GM21390 (cell line): ENCODE measurements at regions not wholly inside any gene's neighbourhood (a gene's known extent, or its start where the extent isn't known, plus 50 kb on each side); places are given as distances from the start of the nearest gene placed in this dataset.

Experiments used
- ATAC-seq: cut with Tn5 transposase; IDR thresholded peaks from one replicate; pipeline ENCODE4 v1.9.1; 2021; ENCODE audit not compliant: unreplicated experiment

DNA sequence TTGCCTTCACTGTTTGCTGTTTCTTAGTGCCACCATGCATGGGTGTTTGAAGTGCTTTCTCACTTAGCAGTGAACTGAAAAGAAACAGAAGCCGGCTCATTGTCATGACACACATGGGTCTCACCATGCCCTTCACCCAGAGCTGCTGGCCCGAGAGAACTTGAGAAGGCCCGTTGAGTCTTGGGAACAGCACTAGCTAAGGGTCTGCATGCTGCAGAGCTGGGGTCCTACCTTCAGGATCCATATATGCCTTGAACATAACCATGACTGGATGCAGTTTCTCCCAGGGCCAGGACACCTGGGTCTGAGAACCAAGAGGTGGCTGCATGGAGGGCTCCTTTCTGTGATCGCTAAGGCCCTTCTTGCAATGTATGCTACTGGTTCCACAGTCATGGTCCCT lies 245.5 kb upstream of the HS6ST1 start:
- ATAC-seq, result no peak

DNA sequence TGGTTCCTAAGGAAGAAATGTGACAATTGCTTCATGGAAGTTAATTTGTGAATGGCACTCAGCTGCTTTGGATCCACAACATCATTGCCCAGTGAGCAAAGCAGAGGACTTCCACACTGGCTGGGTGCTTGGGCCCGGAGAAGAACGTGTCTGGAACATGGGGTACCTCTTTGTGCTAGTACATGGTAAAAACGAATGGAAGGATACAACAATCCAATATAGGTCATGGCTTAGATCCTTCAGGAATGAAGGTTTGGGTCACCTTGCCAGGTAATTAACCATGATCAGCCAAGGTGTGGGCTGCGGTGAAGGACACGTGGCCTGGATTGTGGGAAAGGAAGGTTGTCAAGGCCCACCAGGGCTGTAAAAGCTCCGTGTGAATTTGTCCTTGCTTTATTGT lies 245.9 kb upstream of the HS6ST1 start:
- ATAC-seq, result no peak

DNA sequence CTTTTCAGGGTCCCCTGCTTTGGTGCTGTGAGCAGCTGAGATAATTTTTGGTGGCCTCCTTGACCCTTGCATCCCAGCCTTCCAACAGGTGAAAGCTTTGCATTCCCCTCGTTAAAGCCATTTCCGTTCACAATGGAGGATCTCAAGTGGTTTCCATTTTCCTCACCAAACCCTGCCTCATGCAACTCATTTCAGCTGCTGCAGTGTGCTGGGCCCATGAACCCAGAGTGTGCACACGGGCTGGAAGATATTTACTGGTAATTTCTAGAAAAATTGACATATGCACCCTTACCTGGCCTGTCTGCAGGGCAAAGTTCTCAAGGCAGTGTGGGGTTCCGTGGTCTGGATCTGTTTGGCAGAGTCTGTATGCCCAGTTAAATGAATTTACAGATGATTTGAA lies 246.8 kb upstream of the HS6ST1 start:
- ATAC-seq, result no peak

DNA sequence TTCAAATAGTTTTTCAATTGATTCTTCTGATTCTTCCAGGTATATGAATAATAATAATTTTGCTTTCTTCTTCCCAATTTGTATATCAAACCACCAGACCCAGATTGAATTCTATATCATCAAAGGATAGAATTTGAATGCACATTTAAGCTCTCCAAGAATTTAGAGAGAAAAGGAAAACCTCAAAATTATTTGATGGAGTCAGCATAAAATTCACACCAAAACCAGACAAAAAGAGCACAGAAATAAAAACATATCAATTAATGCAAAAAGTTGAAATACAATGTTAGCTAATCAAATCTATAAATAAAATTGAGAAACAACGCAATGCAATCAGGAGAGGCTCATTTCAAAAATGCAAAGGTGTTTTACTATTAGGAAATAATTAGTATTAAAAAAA lies 248.0 kb upstream of the HS6ST1 start:
- no peak for ATAC-seq

DNA sequence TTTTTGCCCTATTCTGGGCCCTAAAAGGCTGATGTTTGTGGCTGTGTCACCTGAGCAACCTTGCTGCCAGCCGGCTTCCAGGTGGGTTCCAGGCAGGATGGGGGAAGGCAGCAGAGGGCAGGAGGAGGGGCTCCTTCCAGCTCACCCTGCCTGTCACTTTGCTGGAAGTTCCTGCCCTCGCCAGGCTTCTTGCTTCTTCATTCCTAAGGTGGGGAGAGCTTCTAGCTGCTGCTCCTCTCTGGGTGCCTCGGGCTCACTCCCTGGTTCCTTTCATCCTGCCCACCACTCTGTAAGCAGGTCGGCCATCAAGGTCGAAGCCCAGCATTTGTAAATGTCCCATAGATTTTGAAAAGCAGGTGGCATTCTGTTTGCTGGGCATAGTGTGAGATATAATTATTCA lies 249.4 kb upstream of the HS6ST1 start:
- ATAC-seq, result no peak

DNA sequence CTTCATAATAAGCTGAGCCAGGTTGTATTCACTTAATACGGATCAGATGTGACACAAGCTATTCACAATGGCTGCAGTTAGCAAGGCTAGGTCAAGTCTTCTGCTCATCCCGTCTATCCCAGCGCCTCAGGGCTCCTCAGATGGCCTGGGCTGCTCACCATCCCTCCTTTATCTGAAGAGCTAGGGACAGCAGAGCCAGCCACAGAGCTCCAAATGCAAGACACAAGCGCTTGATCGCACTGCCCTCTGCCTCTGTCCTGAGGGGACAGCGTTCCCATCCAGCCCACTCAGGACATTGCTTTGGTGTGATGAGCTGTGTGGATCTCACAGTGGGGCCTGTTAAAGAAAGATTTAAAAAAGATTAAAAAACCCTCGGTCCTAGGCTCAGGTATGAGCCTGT lies 254.4 kb upstream of the HS6ST1 start:
- ATAC-seq, result no peak

DNA sequence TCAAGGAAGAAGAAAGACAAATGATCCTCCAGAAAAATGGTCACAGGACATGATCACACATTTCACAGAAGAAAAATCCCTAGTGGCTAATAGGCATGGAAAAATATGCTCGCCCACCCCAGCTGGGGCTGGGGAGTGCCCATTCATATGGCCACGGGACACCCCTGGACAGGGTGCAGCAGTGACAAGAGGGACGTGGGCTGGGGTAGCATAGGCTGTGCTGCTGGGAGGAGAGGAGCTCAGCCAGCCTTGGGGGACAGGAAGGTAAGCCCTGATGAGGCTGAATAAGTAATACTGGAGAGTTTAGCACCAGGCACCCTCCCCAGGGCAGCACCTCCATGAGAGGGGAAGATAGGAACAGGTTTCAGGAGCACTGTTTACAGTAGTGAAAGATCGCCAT lies 254.9 kb upstream of the HS6ST1 start:
- no peak for ATAC-seq

DNA sequence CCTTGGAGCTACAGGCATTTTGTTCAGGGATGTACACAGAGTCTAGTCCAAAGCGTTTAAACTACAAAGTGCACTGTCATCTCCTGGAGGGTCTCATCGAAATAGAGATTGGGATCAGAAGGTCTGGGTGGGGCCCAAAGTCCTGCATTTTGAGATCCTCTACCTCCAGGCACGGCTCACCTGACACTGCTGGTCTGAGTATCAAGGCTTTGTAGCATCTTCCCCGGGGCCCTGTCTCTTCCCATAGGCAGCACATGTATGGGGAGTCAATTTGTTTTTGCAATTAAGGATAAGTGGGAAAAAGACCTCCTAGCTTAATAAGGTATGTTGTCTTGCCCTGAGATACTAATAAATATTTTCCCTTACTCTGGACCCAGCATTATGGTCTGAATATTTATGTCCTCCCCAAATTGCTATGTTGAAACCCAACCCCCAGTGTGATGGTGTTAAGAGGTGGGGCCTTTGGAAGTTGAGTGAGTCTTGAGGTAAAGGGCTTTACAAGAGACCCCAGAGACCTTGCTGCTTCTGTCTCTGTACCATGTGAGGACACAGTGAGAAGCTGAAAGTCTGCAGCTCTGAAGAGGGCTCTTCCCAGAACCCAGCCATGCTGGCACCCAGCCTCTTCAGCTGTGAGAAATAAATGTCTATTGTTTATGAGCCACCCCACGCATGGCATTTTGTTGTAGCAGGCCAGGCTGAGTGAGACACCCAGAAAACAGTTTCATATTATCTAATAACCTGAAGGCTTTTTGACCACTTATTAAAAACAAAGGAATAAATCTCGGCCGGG lies 258.7 kb upstream of the HS6ST1 start:
- ATAC-seq, result no peak

DNA sequence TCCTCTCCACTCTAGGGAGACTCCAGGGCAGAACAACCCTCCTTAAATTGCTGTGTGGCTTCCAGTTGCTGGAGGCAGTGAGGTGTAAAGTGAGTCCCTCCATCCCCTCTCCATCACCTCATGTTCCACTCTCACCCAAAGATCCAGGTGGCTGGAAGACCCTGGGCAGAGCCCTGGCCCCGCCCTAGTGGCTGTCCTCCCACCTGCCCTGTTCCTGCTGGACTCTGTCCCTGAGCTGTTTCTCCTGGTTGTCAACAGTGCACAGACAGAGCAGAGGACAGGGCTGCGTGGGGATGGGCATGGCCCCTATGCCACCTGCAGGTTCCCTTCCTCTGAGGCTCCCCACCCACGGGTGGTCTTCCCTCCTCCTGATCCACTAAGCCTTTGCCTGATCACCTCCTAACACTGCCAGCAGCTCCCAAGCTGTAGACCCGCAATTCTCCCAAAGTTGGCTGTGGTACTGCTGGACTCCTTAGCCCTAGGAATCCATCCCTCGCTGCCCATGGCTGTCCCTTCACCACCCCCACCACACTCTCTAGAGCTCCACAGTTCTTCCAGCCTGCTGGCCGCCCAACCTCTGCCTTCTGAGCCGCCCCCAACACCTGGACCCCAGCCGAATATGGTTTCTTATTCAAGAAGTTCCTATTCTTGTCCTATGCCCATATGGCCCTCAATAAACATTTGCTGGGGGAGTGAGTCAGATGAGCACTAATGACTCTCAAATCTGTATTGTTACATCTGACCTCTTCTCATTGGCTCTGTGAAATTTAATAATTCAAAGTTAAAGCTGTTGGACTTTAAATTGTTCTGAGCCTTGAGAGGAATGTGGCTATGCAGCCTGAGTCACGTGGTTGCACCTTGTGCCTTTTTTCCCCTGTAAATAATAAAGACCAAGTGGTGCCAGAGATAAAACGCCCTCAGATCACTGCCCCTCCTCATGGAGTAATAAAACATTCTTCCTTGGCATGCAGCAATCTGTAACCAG lies 260.0 kb upstream of the HS6ST1 start:
- no peak for ATAC-seq

DNA sequence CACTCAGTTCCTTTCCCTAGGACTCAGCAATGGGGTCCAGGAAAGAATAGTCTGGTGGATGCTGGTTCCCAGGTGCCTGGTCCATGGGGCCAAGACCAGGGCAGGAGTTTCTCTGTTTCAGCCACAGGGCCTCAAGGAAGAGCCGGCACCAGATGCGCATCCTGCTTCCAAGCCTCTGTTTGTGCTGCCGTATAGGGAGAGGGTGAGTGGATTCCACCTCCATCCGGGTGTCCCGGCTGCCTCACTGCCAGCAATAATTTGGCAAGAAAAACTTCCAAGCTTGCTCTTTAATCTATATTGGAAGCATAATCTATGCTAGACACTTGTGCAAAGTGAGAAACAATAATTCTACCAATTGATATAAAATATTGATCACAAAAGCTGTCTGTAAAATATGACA lies 261.2 kb upstream of the HS6ST1 start:
- no peak for ATAC-seq

DNA sequence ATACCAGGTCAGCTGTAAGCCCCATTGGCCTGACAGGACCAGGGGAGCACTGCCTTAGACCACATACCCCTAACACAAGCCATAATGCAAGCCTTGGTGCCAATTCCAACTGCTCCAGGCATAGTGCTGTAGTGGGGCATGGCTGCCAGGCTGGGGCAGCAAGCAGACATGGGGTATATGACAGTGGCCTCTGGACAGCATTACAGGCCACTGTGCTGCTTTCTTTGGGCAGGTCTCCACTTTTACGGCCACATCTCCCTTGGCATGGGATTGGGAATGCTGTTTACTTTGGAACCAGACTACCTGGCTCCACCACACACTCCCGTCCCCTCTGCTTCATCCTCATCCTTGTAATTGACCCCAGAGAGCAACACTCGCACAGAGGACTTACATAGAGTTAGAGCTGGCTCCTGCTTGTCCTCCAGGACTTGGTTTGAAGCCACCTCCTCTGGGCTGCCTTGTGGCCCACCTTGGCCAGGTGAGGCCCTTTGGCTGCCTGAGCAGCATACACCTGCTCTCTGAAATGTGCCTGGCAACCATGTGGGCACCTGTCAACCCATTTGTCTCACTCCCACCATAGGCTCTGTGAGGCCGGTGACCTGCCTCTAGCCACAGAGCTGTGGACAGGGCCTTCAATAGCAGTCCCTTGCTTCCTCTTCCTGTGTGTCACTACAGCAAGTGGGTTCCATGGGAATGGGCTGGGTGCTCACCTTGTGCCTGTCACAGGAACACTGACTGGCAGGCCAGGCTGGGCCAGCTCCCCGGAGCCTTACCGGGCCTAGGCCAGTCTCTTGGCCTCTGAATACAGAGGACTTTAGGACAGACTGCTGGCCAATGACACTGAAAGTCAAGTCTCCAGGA lies 262.6 kb upstream of the HS6ST1 start:
- ATAC-seq, result no peak

DNA sequence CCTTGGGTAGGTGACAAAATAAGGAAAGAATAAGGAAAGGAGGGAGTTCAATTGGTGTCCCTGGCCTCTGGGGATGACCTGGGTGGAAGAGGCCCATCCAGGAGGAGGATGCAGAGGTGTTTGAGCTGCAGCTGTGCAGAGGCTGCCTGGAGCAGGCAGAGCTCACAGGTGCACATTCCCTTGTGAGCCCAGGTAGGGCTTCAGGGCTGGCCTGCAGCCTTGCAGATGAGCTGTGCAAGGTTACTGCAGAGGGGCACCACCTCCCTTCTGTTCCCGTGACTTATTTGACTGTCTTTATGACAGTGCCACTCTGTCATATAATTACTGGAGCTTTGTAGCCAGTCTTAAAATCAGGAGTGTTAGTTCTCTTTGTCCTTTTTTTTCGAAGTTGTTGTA lies 263.2 kb upstream of the HS6ST1 start:
- ATAC-seq, result no peak

DNA sequence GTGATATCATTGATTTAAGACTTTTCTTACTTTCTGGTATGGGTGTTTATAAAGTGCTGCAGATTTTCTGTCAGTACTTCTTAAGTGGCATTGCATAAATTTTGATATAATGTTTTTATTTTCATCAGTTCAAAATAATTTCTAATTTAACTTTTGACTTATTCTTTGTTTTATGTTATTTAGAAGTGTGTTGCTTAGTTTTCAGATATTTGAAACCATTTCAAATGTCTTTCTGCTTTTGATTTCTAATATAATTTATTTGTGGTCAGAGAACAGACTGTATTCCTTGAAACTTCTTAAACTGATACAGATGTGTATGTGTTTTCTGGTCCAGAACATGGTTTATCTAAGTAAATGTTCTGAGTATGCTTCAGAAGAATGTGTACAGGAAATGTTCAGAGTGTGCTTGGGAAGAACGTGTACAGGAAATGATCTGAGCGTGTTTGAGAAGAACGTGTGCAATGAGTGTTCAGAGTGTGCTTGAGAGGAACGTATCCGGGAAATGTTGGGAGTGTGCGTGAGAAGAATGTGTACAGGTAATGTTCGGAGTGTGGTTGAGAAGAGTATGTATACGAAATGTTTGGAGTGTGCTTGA lies 265.7 kb upstream of the HS6ST1 start:
- ATAC-seq, result no peak

DNA sequence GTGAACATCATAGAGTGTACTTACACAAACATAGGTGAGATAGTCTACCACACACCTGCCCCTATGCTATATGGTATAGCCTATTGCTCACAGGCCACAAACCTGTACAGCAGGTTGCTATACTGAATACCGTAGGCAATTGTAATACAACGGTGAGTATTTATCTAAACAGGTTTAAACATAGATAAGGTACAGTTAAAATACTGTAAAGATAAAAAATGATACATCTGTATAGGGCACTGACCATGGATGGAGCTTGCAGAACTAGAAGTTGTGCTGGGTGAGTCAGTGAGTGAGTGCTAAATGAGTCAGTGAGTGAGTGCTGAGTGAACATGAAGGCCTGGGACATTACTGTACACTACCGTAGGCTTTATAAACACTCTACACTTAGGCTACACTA lies 267.0 kb upstream of the HS6ST1 start:
- ATAC-seq, result no peak

DNA sequence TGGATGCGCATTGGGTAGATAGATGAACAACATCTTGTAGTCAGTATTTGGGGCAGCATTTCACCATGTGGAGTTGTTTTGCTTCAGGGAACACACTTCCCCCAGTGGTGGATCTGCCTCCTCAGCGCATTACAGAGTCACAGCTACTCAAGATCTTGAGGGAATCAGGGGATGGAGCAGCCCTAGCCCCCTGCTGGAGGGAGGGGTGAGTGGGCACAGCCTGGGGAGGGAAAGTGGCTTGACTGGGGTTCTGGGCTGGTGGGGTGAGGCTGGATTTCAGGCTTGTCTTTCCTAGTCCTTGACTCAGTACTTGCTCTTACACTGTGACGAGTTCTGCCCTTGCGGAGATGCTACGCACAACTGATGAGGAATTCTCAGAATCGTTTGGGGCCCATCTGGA lies 271.0 kb upstream of the HS6ST1 start:
- no peak for ATAC-seq

DNA sequence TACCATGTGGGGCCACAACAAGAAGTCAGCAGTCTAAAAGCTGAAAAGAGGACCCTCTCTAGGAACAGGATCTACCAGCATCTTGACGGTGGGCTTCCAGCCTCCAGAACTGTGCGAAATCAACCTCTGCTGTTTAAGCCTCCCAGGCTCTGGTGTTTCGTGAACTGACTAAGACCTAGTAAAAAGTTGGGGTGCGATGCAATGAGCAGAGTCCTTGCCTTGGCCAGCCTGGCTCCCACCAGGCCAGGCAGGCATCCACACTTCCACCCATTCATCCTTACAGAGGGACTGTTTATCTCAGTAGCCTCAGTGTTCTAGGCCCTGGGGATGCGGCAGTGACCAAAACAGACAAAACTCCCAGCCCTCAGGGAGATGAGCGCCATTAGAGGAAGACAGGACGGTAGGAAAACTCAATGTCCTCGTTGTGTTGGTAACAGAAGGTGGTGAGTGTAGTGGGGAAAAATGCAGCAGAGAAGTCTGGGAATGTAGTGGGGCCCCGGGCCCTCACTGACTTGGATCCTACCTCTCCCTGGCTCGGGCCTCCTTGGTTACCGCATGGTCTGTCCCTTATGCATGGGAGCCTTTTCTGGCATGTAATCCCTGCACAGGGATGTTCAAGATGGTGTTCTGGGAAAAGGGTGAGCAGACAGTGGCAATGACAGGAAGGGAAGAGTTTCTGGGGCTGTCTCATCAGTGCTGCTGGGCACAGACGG lies 271.8 kb upstream of the HS6ST1 start:
- ATAC-seq, result no peak

DNA sequence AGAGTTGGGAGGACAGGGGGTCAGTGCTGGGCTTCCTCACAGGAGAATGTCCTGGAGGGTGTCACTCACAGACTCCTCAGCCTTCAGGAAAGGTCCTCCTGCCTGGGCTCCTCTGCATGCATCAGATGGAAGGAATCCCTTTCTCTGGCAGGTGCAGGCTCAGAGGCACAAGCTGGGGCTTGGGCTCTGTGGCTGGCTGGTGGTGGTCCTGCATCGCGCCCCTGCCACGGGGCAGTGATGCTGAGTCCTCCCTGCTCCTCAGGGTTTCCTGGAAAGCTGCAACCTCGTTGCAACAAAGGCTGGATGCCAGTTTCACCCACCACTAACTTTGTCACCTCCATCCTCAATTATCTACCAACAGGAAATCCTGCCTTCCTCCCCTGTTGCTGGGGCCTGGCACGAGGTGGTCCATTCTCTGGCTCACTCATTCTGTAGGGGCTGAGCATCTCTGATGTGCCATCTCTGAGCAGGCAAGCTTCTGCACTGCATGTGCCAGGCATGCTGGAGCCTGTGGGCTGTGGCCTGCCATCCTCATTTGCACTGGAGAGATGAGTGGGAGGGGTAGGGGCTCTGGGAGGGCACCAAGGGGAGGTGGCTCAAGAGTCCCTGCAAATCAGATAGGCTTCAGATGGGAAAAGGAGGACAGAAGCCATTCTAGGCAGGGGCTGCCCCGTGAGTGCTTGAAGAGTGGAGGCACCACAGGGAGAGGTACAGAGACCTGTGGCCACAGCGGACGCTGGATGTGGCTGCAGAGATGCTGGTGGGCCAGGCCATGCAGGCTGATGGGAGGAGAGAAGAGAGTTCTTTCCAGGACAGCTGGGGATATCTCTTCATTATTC lies 272.6 kb upstream of the HS6ST1 start:
- no peak for ATAC-seq

DNA sequence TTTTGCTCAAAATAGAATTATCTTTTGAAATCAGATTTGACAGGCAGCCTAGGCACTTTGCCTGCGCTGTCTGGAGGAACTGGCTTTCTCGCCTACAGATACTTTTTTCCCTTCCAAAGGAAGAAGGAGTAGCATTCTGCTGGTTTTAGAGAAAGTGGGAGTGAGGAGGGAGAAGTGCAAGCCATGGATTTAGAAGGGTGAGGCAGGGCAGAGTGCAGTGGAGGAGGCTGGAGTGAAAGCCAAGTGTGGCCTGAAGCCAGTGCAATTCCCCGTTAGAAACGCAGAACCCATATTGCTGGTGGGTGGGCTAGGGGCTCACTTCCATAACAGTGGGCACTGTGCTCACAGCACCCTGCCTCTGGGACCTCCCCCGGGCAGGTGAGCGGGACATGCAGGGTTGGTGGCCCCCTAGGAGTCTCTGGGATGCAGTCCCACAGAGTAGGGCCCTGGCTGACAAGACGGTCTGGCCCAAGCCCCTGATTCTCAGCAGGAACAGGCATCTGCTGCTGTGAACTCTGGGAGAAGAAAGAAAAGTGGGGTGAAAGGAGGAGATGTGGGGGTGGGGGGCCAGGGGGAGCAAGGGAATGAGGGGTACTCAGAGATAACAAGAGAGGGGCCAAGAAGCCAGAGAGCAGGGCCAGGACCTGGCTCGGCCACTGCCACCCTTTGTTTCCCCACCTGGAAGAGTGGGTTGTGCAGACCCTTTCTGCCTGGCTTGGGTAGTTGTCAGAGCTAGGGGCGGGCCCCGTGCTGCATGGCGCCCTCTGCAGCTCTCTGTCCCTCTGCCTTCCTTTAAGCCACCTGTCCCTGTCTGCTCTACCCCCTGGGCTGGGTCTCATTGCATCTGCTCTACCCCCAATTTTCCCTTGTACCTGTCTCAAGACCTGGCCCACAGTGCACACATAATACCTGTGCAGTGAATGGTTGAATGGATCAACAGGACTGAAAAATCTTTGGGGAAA lies 273.5 kb upstream of the HS6ST1 start:
- no peak for ATAC-seq
